Fibroblast of skin of back (primary cell): ENCODE measurements at regions not wholly inside any gene's neighbourhood (a gene's known extent, or its start where the extent isn't known, plus 50 kb on each side); places are given as distances from the start of the nearest gene placed in this dataset.
"Not testable (repeated sequence)": the region's sequence is repeated elsewhere in the genome, so short reads cannot be mapped to it uniquely, and the experiment has no call there.

ENCODE experiments used
- DNase-seq: peaks from one replicate; pipeline ENCODE4 v3.0.0-alpha.2; 2013

DNA sequence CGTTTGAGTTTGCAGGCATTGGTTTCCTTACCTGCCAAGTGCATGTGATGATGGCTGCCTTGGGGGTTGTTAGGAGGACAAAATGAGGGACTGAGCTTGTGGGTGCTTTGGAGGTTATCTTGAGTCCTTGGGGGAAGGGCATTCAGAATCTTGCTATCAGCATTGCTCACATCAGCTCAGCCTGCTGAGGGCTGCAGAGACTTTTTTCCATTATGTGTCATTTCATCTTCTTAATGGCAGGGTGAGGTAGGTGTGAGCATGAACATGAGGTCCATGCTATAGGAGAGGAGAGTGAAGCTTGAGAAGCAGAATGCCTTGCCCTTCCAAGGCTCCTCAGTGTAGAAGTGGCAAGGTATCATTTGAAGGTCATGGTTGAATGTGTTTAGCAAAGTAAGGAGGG, 112.3 kb downstream of the MIAT start:
- no peak for DNase-seq

- DNase-seq: peak; percentile 66
Observed at GRCh38 chr22:26770624-26771023, 113.2 kb downstream of the MIAT start.

DNA sequence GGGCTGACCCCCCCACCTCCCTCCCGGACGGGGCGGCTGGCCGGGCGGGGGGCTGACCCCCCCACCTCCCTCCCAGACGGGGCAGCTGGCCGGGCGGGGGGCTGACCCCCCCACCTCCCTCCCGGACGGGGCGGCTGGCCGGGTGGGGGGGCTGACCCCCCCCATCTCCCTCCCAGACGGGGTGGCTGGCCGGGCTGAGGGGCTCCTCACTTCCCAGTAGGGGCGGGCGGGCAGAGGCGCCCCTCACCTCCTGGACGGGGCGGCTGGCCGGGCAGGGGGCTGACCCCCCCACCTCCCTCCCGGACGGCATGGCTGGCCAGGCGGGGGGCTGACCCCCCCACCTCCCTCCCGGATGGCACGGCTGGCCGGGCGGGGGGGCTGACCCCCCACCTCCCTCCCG, 115.7 kb downstream of the MIAT start:
- DNase-seq: not testable (repeated sequence)

GRCh38 chr22:26775394-26775793, 118.0 kb downstream of the MIAT start:
- DNase-seq: no peak

- peak; percentile 47 for DNase-seq
Observed at GRCh38 chr22:26777156-26777801, 119.9 kb downstream of the MIAT start.

DNA sequence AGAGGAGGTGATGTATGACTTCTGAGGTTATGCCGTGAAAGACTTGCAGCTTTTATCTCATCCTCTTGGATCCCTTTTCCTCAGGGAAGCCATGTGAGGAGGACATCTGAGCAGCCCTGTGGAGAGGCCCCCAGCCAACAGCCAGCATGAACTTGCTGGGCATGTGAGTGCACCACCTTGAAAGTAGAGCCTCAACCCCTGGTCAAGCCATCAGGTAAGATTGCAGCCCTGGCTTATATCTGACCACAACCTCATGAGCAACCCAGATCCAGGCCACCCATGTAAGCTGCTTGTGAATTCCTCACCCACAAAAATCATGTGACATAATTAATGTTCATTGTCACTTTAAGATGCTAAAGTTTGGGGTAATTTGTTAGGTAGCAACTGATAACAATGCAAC, 121.0 kb downstream of the MIAT start:
- DNase-seq: no peak

GRCh38 chr22:26779108-26779507, 121.7 kb downstream of the MIAT start:
- DNase-seq: no peak

DNA sequence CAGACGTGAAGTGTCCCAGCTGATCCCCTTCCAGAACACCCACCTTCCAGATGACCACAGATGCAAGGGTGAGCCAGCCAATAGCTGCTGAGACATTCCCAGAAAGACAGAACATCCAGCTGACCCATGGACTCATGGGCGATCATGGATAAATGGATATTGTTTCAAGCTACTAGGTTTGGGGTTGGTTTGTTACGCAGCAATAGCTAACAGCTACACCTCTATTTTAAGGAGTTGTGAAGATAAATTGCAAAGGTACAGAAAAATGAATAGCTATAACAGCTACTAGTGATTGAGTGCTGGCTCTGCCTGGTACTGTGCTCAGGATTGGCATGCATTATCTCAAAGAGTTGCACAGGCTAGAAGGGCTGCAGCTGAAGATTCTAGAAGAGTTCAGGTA, 122.5 kb downstream of the MIAT start:
- no peak for DNase-seq

- no peak for DNase-seq
Observed at GRCh38 chr22:26780521-26780920, 123.1 kb downstream of the MIAT start.

- DNase-seq: no peak
Observed at GRCh38 chr22:26781062-26781461, 123.7 kb downstream of the MIAT start.

- no peak for DNase-seq
Observed at GRCh38 chr22:26781596-26781995, 124.2 kb downstream of the MIAT start.

- no peak for DNase-seq
Observed at GRCh38 chr22:26783885-26784284, 126.5 kb downstream of the MIAT start.

DNA sequence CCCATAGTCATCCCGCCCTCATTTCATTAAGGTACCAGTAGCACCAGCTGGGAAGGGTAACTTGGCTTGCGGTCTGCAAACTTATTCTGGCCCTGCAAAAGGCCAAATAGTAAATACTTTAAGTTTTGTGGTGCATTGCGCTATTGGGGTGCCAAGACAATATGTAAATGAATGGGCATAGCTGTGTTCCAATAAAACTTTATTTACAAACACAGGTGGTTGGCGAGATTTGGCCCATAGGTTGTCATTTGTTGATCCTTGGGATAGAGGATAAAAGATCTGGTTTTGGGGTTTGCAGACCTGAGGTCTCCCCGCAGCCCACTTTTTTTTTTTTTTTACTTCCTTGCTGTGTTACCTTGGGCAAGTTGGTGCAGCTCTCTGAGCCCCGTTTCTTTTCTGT, 127.4 kb downstream of the MIAT start:
- no peak for DNase-seq

- no peak for DNase-seq
Observed at GRCh38 chr22:26785932-26786331, 128.5 kb downstream of the MIAT start.

DNA sequence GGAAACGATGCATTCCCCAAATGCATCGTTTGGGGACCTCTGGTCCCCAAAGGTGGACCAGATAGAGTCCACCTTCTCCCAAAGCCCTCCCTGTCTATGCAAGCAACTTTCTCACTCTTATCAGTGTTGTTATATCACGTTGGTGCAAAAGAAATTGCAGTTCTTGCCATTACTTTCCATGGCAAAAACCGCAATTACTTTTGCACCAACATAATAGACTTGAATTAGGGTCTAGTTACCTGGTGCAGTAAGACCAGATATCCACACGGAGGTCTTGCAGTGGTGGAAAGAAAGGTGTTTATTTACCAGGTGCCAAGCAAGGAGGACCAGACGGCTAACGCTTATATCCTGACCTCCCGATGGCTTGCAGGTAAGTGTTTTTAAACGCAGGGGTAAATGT, 129.0 kb downstream of the MIAT start:
- no peak for DNase-seq

DNA sequence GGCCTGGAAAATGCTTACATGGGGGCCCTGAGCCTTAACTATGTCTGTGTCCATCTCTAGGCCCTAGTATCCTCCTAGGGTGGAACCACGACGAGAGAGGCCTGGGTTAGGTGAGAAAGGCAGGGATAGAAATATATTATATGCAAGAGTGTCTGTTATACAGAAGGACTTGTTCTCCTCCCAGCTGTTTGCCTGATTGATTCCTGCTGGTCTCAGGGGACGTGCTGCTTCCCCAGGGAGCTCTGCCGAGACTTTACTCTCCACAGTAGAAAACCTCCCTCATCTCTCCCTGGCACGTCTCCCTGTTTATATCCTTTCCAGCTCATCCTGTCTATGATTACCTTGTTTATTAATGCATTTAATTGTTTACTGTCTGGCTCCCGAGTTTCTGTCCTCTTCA, 132.6 kb downstream of the MIAT start:
- DNase-seq: no peak

DNA sequence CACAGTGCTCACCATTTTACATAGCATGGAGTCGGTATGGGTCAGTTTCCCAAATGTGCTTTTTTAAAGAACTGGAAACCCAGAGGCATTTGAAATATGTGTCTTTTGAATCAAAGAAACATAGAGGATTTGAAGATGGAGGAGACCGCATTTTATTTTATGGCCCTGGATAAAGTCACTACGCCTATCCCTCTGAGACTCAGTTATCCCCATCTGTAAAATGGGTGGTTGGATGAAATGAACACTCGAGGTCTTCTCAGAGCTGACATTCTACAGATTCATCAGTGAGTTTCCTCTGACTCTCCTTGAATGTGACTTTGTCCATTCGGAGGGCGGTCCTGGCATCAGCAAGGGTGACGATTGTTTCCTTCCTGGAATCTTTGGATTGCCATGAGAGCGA, 135.1 kb downstream of the MIAT start:
- DNase-seq: no peak

DNA sequence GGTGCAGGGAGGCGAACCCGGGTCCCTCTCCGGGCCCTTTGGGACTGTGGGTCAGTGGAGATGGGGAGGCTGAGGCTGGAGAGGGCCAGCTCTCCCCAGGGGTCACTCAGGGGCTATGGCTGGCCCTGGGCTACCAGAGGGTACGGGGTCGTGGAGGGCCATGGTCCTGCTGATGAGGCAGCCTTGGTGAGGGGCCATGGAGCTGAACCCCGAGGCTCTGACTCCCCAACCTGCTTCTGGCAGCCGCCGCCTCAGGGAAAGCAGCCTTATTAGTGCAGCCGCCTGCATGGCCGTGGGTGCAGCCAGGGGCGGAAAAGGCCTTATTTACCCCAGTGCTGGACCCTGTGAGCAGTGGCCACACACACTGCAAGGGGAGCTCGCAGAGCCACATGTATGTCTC, 139.4 kb downstream of the MIAT start:
- no peak for DNase-seq

DNA sequence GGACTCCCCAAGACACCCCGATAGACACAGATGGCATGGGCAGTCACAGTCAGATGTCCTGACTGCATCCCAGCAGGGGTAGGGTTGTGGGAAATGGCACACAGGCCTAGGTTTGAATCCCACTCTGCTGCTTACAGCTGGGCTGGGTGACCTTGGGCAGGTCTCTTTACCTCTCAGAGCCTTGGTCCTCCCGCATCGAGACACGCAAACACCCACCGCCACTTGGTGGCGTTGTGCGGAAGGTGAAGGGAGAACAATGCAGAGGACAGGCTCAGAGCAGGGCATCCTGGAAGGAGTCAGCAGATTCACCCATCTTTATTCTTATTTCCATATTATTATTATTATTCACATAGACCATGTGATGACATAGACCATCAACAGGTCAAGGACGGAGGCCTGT, 140.5 kb downstream of the MIAT start:
- peak; percentile 29 for DNase-seq

DNA sequence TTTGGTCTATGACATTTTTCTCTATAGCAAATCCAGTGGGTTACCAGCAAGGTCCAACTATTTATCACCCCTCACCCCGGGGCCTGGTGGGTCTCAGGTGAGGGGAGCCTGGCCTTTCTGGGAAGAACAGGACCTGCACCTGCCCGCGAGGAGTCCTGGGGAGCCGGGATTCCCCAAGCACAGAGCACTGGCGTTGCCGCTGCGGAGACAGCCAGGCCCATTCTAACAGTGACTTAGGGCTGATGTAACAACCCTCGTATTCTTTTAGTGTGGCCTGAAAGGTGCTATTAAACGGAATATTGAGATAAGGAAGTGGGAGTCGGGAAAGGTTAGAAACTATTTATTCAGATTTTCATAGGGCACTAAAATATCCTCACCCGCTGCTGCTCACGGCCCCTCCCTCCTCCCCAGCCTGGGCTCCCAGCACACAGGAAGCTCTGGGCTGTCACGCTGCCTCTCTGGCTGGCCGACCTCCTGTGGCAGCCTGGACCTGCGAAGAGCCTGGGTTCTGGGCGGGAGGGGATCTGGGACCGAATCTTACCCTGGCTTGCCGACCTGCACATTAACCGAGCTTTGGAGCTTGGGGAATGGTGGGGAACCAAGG, 141.2 kb downstream of the MIAT start:
- DNase-seq: no peak

DNA sequence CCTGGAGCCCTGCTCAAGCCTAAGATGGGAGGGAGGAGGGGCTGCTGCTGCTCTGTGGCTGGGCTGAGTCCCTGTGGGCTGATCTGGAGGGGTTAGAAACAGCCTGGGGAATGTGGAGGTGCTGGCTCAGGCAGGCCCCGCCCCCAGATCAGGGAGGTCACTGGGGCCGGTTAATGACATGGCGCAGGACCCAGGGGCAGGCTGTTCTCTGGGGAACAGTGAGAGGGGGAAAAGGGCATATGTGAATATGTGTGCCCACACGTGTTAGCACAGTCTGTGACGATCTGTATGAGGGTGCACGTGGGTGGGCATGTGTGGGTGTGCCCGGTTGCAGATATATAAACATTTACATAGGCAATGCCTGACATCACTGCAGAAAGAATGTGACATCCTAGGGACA, 143.5 kb downstream of the MIAT start:
- peak; percentile 79 for DNase-seq

DNA sequence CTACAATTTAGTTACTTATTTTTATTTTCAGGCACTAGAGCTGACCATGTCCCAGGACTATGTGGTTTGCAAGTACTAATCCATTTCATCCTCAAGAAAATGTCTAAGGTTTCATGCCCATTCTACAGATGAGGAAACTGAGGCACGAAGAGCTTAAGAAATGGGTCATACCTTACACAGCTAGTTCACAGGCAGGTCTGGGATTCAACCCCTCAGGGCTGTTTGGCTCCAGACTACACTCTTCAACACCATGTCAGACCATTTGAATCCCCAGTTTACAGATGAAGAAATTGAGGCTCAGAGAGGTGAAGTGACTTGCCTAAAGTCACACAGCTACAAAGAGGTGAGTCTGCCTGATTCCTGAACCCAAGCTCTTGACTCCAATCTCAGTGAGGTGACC, 144.1 kb downstream of the MIAT start:
- no peak for DNase-seq

DNA sequence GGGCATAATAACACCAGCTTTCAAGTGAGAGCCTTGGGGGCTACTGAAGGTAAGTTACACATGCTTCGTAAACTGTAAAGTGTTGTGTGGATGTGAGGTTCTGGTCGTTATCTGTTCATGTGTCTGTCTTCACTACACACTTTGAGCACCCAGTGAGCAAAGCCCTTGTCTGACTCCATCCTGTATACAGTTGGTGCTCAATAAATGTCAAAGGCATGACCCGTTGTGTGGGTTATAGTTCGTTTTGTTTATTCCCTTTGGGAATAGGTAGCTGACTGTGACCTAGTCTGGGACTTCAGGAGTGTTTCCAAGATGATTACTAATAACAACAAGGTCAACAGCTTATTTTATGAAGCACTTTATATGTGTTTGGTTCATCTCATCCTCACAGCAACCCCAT, 146.9 kb downstream of the MIAT start:
- no peak for DNase-seq

GRCh38 chr22:26804911-26805539, 147.6 kb downstream of the MIAT start:
- DNase-seq: peak; percentile 56
